Left forelimb (tissue), 1 donor: ENCODE measurements at regions not wholly inside any gene's neighbourhood (a gene's known extent, or its start where the extent isn't known, plus 50 kb on each side); places are given as distances from the start of the nearest gene placed in this dataset.

Experiments used
- DNase-seq: peaks from one replicate; pipeline ENCODE4 v3.0.0-alpha.2; 2018; ENCODE audit warnings: low spot score

- DNase-seq: no peak
Observed at GRCh38 chr2:196535061-196535460, 104.5 kb upstream of the CCDC150 start.

GRCh38 chr2:196535742-196536141 is 103.8 kb upstream of the CCDC150 start:
- no peak for DNase-seq

DNA sequence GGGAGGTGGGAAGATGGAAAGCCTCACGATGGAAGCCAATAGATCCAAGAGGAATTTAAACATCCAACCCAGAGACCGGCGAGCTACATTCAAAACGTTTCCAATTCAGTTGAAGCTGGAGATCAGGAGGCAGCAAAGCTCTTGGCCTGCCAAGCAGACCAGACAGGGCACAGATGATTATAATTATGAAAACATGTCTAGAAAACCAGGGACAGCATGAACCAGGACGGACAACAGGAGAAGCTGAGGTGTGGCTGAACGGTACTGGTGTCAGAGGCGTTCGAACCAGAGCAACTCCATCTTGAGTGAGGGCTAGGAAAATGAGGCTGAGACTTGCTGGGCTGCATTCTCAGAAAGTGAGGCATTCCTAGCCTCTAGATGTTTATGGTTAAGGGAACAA is 102.2 kb upstream of the CCDC150 start:
- DNase-seq: no peak

DNA sequence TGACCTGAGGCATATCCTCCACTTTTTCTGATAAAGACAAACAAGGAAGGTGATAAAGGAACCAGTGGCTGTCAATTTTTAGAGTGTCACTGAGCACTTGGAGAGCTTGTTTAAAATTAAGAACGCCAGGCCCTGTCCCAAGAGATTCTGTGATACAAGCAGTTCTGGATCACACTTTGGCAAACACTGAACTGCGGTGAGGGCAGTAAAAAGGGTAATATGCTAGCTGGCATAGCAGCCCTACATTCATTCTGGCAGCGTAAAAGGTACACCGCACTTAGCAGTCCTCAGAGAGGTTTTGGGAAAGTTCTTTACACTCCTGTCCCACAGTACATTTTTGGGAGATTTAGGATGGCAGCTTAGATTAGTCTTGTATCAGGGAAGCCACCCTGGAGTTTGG is 101.3 kb upstream of the CCDC150 start:
- DNase-seq: no peak

DNA sequence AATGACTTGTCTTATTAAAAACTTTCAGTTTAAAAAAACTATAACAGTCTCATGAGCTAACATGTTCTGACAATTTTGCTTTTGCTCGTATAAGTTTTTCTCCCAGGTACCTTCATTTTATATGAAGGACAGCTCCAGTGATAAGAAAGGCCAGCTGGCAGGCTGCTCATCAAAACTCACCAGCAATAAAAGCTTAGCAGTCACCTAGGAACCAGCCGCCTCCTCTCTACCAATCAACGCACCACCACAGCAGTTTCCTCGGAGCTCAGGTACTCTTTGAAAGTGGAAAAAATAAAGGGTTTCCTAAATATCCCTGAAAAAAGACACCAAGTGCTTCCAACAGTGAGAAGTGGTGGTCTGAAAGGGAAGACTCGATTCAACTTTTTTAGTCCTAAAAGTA is 100.9 kb upstream of the CCDC150 start:
- DNase-seq: no peak

- no peak for DNase-seq
Observed at GRCh38 chr2:196544906-196545433, 94.5 kb upstream of the CCDC150 start.

DNA sequence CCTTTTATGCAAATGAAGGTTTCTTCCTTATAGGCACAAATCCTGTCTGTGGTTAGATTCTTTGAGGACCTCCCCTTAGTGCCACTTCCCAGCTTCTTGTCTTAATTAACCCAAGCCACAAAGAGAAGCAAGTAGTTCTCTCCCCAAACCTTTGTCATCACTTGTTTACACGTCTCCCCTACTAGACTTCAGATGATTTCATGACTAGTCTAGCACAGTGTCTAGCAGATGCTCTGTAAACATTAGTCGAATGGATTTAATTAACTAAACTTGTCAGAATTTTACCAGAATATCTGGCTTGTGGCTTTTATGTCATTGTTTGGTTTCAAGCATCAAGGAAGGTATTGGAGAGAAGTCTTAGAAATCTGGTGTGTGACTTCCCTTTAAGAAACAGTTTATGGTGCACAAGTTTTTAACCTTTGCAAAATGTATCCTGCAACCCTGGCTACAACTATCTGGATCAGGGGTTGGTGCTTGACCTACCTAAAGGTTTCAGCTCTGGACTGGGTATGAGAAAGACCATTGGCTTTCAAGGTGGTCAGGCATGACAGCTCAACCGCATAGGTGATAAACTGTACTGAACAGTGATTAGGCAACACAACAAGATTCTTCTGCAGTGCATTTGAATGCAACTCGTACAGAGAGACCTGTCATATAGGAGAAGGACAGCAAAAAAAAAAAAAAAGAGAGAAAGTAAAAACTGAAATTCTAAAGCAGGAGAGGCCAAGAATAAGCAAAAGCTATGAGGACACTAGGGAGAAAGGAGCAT is 93.2 kb upstream of the CCDC150 start:
- no peak for DNase-seq

GRCh38 chr2:196549052-196549451 is 90.5 kb upstream of the CCDC150 start:
- no peak for DNase-seq

- no peak for DNase-seq
Observed at GRCh38 chr2:196551014-196551413, 88.5 kb upstream of the CCDC150 start.

DNA sequence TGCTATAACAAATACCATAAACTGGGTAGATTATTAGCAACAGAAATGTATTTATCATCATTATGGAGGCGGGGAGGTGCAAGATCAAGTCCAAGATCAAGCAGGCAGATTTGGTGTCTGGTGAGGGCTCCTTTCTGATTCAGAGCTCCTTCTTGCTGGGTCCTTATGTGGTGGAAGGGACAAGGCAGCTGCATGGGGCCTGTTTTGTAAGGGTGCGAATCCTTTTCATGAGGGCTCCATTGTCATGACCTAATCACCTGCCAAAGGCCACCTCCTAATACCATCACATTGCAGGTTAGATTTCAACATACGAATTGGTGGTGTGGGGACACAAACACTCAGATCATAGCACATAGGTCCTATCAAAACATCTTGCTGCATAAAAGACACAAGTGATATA is 84.4 kb upstream of the CCDC150 start:
- no peak for DNase-seq

- DNase-seq: no peak
Observed at GRCh38 chr2:196555726-196556125, 83.8 kb upstream of the CCDC150 start.

DNA sequence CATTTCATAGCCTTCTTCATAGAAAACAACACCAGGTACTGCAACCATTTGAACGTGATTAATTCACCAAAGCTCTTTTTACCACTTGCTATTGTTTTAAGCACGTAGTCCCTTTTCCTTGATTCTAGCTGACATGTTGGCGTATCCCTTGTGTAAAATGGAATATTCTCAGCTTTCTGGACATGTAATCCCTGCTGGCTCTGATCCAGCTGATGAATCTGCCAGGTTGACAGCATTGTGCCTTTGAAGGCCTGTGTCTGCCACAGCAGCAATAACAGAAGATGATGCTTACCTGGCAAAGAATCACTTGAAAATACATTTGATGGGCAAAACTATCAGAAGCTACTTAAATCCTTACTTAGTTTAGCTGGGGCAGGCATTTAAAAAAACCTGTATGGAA is 81.0 kb upstream of the CCDC150 start:
- no peak for DNase-seq

DNA sequence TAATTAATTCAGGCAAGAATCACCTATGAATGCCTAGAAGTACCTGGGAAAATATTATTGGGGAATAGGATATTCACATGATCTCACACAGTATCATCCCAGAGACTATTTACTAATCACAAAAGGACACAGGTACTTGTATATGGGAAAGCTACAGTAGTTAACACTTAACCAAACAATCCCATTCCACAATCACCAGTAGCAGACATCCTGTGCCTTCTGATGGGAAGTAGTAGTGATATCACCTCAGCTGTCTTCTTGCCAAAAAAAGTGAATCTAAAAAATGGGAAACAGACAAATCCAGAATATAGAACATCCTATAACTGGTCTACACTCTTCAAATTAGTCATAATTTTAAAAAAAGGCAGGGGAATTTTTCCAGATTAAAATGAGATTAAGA is 75.6 kb upstream of the CCDC150 start:
- no peak for DNase-seq

GRCh38 chr2:196565106-196565765 is 74.3 kb upstream of the CCDC150 start:
- DNase-seq: no peak

DNA sequence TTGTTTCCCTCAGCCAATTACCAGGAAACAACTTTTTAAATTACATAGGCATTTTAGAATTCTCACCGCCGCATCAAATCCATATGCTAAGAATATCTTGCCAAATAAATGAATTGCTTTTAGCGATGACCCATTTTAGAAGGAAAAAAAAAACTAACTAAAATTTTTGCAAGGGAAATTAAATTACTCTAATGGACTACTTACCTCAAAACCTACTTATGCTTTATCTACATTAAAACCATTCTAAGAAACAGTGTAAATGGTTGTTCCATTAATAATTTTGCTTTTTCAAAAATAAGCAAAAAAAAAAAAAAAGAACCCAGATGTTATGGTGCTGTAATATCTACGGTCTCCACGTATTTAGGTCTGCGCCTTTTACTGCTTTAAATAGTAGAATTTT is 73.5 kb upstream of the CCDC150 start:
- no peak for DNase-seq

DNA sequence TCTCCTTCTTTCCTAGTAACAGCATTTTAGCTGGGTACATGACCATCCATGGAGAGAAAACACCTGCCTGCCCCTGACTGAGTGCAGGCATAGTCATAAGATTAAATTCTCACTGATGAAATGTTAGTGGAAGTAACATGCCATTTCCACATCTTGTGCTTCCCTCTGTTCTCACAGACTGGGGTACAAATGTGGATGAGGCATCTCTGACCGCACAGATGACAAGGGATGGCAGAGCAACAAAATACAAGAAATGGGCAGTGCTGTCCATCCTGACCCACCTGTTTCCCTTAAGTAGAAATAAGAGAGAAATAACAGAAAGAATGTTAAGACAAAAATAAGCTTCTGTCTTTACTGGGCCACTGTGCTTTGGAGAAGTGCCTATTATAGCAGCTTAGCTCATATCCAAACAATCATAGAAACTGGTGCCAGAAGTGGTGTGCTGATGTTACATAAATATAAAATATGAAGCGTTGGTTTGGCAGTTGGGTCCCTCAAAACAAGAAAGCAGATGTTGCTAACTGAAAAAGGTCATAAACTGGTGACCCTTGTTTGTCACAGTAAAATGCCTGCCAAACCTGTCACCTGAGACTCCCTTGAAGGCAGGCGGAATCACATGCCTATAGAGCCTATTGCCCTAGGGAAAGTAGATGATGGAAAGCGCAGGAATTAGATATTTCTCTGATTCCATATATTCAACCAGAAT is 72.4 kb upstream of the CCDC150 start:
- no peak for DNase-seq

DNA sequence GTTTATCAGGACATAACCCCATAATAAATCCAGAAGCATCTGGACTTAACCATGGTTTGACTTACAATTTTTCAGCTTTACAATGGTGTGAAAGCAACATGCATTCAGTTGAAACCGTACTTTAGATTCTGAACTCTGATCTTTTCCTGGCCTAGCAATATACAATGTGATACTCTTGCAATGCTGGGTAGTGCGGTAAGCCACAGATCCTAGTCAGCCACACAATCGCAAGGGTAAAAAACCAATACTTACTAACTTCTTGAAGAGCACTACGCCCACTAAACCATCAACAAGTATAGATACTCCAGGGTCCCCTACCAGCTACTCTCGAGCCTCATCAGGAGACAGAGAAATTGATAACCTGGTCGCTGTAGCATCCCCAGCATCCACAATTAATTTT is 71.0 kb upstream of the CCDC150 start:
- no peak for DNase-seq

GRCh38 chr2:196584903-196585302 is 54.6 kb upstream of the CCDC150 start:
- DNase-seq: no peak

- DNase-seq: no peak
Observed at GRCh38 chr2:196586511-196586991, 53.0 kb upstream of the CCDC150 start.

- no peak for DNase-seq
Observed at GRCh38 chr2:196587056-196587455, 52.5 kb upstream of the CCDC150 start.

DNA sequence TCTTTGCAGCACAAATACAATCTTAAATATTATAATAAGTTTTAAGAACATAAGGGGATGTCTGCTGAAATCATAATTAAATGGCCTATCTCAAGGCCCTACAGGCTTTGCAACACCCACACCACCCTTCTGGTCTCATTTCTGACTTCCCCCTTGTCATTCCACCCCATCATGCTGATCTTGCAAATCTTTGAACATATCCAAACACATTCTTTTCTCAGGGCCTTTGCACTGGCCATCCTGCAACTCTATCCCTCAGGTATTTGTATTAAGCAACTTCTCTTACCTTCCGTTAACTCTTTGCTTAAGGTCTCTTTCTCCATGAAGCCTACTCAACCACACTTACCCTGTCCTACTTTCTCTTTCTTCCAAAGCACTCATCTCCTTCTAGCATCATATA is 51.8 kb upstream of the CCDC150 start:
- DNase-seq: no peak

DNA sequence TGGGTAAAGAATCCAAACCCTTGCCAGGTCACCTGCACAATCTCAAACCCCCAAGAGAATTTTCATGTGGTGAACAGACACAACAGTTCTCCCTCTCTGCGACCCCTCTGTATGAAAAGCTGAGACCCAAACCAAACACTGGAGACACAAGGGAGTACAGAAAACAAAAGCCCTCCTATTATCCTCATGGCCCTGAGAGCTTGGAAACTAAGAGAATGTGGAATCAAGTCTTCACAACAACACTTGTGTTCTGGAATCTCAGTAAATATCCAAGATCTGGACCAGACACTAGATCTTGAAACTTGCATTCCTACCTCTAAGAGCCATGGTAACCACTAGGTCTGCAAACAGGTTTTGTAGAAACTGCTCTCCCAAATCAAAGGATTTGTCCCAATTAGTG is 50.1 kb upstream of the CCDC150 start:
- no peak for DNase-seq
